Fibroblast of lung (primary cell): ENCODE measurements at regions not wholly inside any gene's neighbourhood (a gene's known extent, or its start where the extent isn't known, plus 50 kb on each side); places are given as distances from the start of the nearest gene placed in this dataset.

Experiments used
- CTCF ChIP-seq, 2 donors: IDR thresholded peaks in 1 of 2; conservative IDR thresholded peaks in 1 of 2; 1 replicate in 1 of 2; 2 replicates in 1 of 2; pipeline ENCODE4 v1.5.1; 2011 to 2012; ENCODE audit warnings: low read length in 2 of 2, control low read depth in 1 of 2, inconsistent platforms in 1 of 2, low read depth in 1 of 2, mild to moderate bottlenecking in 1 of 2
- EZH2 ChIP-seq: IDR thresholded peaks from 2 replicates; pipeline ENCODE4 v1.5.1; 2012; ENCODE audit warnings: low read length, control low read depth, mild to moderate bottlenecking; ENCODE audit errors: missing control alignments

DNA sequence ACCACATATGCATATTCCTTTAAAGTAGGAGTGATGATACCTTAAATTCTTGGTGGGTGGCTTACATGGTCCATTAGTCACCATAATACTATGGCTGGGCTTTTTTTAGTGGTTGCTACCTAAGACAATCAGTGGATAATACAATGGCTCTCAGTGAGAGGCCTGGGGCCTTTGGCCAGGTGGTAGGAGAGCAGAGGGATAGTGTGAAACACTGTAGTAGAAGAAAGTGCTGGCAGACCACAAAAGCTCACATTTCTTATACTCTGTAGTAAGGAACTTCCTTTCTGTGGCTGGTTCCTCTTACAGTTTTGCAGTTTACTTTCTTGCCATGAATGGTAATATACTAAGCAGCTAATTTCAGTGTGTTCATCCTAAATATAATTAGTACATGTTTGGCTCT is 583.5 kb downstream of the XIRP2 start:
- no peak for TF ChIP-seq CTCF (conservative IDR thresholded peaks at IDR 0.05 in 1 of 2, IDR thresholded peaks at IDR 0.05 in 1 of 2; ENCODE audit: low read depth in 1 of 2, low read length in 2 of 2)
- no peak for TF ChIP-seq EZH2
